K562 (cell line): ENCODE measurements at regions not wholly inside any gene's neighbourhood (a gene's known extent, or its start where the extent isn't known, plus 50 kb on each side); places are given as distances from the start of the nearest gene placed in this dataset.

Experiments
- BRCA1 ChIP-seq, 2 experiments: fragments of 450-650 bp in 1 of 2; sonication (generic) in 1 of 2; formaldehyde crosslinking in 1 of 2; IDR thresholded peaks; 2 replicates each; pipeline versions ENCODE4 v1.5.0 to v1.6.1; 2017 to 2020; ENCODE audit warnings: mild to moderate bottlenecking in 1 of 2, missing genetic modification reagents in 1 of 2
- E2F3 ChIP-seq: fragments of 250-450 bp; sonication (Bioruptor Pico); IDR thresholded peaks from 2 replicates; pipeline ENCODE4 v1.4.0; 2020; ENCODE audit warnings: mild to moderate bottlenecking
- MTA1 ChIP-seq: fragments of 450-650 bp; IDR thresholded peaks from 2 replicates; pipeline ENCODE4 v1.6.1; 2017; ENCODE audit warnings: borderline replicate concordance
- THRAP3 ChIP-seq: fragments of 450-650 bp; IDR thresholded peaks from 2 replicates; pipeline ENCODE4 v1.6.1; 2016; ENCODE audit warnings: mild to moderate bottlenecking, inconsistent platforms, borderline replicate concordance

DNA sequence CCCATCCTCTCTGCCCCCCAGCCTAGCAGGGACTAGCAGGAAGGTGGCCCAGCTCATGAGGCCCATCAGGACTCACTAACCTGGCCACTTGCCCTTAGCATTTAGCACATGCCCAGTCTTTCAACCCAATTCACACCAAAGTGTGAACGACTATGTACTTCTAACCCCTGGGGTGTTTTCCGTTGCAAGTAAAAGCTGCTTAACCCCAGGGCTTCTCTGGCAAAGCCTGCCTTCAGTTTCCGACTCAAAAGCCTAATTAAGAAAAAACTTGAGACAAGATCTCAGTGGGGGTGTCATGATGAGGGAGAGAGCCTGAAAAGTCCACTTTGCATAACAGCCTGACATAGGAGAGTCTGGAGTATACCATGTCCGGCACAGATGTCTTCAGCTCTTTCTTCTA, 347.8 kb downstream of the MN1 start:
- TF ChIP-seq E2F3 (CRISPR knock-in tag) (no peak), BRCA1 (IDR thresholded peaks at IDR 0.05) (no peak), BRCA1 (CRISPR knock-in tag; IDR thresholded peaks at IDR 0.05) (no peak), MTA1 (no peak), THRAP3 (no peak)
